Ascending aorta (tissue), 2 donors: ENCODE measurements at regions not wholly inside any gene's neighbourhood (a gene's known extent, or its start where the extent isn't known, plus 50 kb on each side); places are given as distances from the start of the nearest gene placed in this dataset.

ENCODE experiments used
- DNase-seq, 2 donors: peaks; one replicate each; pipeline ENCODE4 v3.0.0-alpha.2; 2019; ENCODE audit warnings: low spot score in 2 of 2
- H3K27ac ChIP-seq, 2 donors: fragments of 200-600 bp; sonication (generic); one replicate each; pipeline ENCODE4 v1.5.1; 2016 to 2017; ENCODE audit warnings: mild to moderate bottlenecking in 1 of 2
- H3K27me3 ChIP-seq: fragments of 200-600 bp; sonication (generic); one replicate; pipeline ENCODE4 v1.5.1; 2017
- H3K36me3 ChIP-seq, 2 donors: fragments of 200-600 bp; sonication (generic); one replicate each; pipeline ENCODE4 v1.5.1; 2016
- H3K4me1 ChIP-seq, 2 donors: fragments of 200-600 bp; sonication (generic); one replicate each; pipeline ENCODE4 v1.5.1; 2016 to 2017; ENCODE audit warnings: mild to moderate bottlenecking in 1 of 2
- H3K4me3 ChIP-seq, 2 donors: fragments of 200-600 bp; sonication (generic); one replicate each; pipeline ENCODE4 v1.5.1; 2016 to 2017; ENCODE audit warnings: mild to moderate bottlenecking in 1 of 2
- H3K9me3 ChIP-seq, 2 donors: fragments of 200-600 bp; sonication (generic); one replicate each; pipeline ENCODE4 v1.5.1; 2016
- CTCF ChIP-seq, 3 experiments: fragments of 200-600 bp in 2 of 3; fragments of 450-650 bp in 1 of 3; sonication (generic) in 2 of 3; IDR thresholded peaks; one replicate each; pipeline ENCODE4 v1.5.1; 2016 to 2019; ENCODE audit warnings: antibody characterized with exemption in 3 of 3, mild to moderate bottlenecking in 1 of 3, moderate library complexity in 1 of 3
- intact Hi-C: fragments of 100-400 bp; cut with DNase I; formaldehyde crosslinking; loops from one replicate; pipeline ENCODE4 v1.15.1; 2023

- DNase-seq, result no peak
- Histone ChIP-seq H3K27me3 (no peaks in the 10 kb centered on the region), H3K4me3 (no peak overlapping the region), H3K9me3 (no peaks in the 10 kb centered on the region), H3K27ac (no peak overlapping the region), H3K36me3 (no peaks in the 10 kb centered on the region), H3K4me1 (no peaks in the 10 kb centered on the region)
- intact Hi-C loops, result no loop called here
- no peak for TF ChIP-seq CTCF (IDR thresholded peaks at IDR 0.05)
These were observed 191.9 kb downstream of the ARL4C start for GRCh38 chr2:234304950-234305349.

DNA sequence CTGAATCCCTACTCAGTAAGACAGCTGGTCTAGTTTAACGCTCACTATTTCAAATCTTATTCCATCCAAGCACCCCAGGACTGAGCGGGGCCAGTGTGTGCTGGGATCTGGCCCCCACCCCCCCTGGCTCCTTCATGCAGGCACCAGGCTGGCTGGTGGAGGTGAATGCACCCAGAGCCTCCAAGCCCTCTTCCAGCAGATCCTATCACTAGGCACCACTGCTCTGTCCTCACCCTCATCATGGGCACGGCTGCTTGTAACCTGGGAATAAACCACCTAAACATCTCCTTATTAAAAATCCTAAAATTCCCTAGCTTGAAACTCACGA, 194.3 kb downstream of the ARL4C start:
- intact Hi-C loops, result no loop called here
- no peaks in the 10 kb centered on the region for H3K9me3 ChIP-seq

DNA sequence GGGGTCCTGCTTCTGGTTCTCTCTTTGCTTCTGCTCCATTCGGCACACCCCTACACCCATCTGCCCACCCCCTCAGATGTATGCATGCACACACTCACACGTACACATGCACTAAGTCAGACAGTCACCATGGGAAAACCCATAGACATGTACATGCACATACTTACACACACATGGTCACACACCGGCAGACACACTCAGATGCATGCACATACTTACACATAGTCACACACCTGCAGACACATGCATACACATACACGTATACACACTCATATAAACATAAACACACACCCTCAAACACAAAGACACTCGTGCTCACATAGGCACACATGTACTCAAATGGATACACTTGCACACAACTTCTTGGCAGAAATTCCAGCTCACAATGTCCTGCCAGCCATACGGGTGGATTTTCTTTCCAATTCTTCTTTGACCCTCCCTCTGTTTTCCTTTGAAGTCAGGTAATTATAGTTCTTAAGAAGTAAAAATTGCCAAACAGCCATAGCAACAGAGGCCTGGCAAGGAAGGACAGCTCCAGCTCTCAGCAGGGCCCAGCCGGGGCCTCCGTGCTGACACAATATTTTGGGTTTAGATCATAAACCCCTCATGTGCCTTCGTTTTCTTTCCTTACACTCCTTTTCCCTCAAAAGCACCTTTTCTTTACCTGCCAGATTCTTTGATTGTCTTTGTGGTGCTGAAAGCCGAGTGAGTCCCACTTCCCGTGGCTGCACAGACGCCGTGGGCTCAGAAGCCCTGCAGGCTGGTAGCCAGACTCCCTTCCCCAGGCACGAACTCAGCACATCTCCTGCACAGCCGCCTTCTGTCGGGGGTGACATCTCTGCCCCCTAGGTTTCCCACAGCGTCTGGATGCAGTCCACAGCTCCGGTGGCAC, 195.7 kb downstream of the ARL4C start:
- no peak for DNase-seq
- TF ChIP-seq CTCF (IDR thresholded peaks at IDR 0.05), result no peak

More for the DNA sequence above, 194.3 kb downstream of the ARL4C start:
- Histone ChIP-seq H3K27ac (no peak overlapping the region), H3K27me3 (no peaks in the 10 kb centered on the region), H3K4me1 (no peaks in the 10 kb centered on the region), H3K36me3 (no peaks in the 10 kb centered on the region), H3K4me3 (no peak overlapping the region)
- no peak for DNase-seq
- no peak for TF ChIP-seq CTCF (IDR thresholded peaks at IDR 0.05)

DNA sequence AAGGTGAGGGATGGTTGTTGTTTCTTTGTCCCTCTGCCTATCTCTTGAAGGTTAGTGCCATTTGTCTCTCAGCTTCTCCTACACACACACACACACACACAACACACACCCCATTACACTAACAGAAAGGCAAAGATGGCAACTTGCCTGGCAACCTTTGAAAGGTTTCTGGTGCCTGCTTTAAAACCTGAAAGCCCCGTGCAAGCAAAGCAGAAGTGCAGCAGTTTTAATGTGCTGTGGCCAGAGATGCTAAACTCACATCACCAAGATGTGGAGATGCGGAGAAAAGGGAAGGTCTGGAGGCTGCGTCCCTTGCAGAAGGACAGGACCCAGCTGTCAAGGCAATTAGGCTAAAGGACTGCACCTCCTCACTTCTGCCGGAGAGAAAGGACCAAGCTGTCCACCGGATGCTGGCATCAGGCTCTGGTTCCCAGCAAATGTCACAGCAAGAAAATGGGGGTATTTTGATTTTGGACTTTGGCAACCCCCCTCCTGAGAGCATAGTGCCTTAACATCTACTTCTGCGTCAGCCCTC, 196.4 kb downstream of the ARL4C start:
- no peak for DNase-seq
- no peaks in the 10 kb centered on the region for H3K9me3 ChIP-seq
- H3K27me3 ChIP-seq, result no peaks in the 10 kb centered on the region
- TF ChIP-seq CTCF (IDR thresholded peaks at IDR 0.05), result no peak
- H3K27ac ChIP-seq, result no peak overlapping the region
- H3K4me1 ChIP-seq, result no peaks in the 10 kb centered on the region
- no peaks in the 10 kb centered on the region for H3K36me3 ChIP-seq
- intact Hi-C loops, result no loop called here
- H3K4me3 ChIP-seq, result no peak overlapping the region

More for the DNA sequence above, 195.7 kb downstream of the ARL4C start:
- no peaks in the 10 kb centered on the region for H3K4me1 ChIP-seq
- no peak overlapping the region for H3K27ac ChIP-seq
- no peak overlapping the region for H3K4me3 ChIP-seq
- no peaks in the 10 kb centered on the region for H3K9me3 ChIP-seq
- no peaks in the 10 kb centered on the region for H3K36me3 ChIP-seq
- intact Hi-C loops, result no loop called here
- no peaks in the 10 kb centered on the region for H3K27me3 ChIP-seq

DNA sequence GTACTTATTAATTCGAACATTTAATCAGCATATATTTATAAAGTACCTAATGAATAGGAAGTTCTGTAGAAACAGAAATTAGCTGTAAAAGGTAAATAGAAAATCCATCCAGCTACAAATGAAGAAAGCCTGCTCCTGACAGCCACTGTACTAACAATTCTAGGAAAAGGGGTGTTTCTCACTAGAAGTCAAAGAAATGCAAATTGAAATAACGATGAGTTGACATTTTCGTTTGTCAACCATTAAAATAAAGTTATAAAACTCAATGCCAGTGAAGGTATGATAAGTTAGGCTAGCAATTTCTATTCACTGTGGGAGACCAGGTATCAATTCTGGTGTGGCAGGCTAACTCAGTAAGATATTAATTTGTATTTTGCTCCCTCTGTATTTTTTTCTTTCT, 198.0 kb downstream of the ARL4C start:
- DNase-seq, result no peak
- no peaks in the 10 kb centered on the region for H3K4me1 ChIP-seq
- H3K36me3 ChIP-seq, result no peaks in the 10 kb centered on the region
- no peaks in the 10 kb centered on the region for H3K27me3 ChIP-seq
- no peak for TF ChIP-seq CTCF (IDR thresholded peaks at IDR 0.05)
- H3K27ac ChIP-seq, result no peak overlapping the region
- intact Hi-C loops, result no loop called here
- no peak overlapping the region for H3K4me3 ChIP-seq
- no peaks in the 10 kb centered on the region for H3K9me3 ChIP-seq
